ENCODE measurements at regions not wholly inside any gene's neighbourhood (a gene's known extent, or its start where the extent isn't known, plus 50 kb on each side); places are given as distances from the start of the nearest gene placed in this dataset.
"Not testable (repeated sequence)": the region's sequence is repeated elsewhere in the genome, so short reads cannot be mapped to it uniquely, and the experiment has no call there.

GRCh38 chrX:34325460-34325859 is 193.3 kb upstream of the FAM47A start:
- Histone ChIP-seq H3K14ac (replicated peaks; ENCODE audit: low read depth, low read length) (no peak overlapping the region), H3K9ac (ENCODE audit: low read depth, low read length) (no peak overlapping the region), H3K23ac (ENCODE audit: low read depth, low read length) (no peak overlapping the region), H3K27ac (ENCODE audit: insufficient read depth, low read length) (no peak overlapping the region), H2BK20ac (ENCODE audit: low read depth, low read length) (no peak overlapping the region), H4K5ac (ENCODE audit: low read depth, low read length) (no peak overlapping the region), H2AFZ (replicated peaks; ENCODE audit: low read length, poor library complexity) (no peak overlapping the region), H2BK15ac (ENCODE audit: low read depth, low read length) (no peak overlapping the region), H2AK9ac (replicated peaks; ENCODE audit: low read depth, low read length, poor library complexity) (no peak overlapping the region), H3K18ac (ENCODE audit: low read depth, low read length) (no peak overlapping the region), H4K91ac (ENCODE audit: insufficient read depth, low read depth, low read length) (no peak overlapping the region), H4K20me1 (ENCODE audit: insufficient read depth, low read length) (no peaks in the 10 kb centered on the region), H3K4me3 (ENCODE audit: insufficient read depth, low read depth, low read length) (no peak overlapping the region), H3K4ac (ENCODE audit: low read depth, low read length) (no peak overlapping the region), H2BK120ac (ENCODE audit: low read depth, low read length) (no peak overlapping the region), H3K27me3 (ENCODE audit: control insufficient read depth, insufficient read depth, low read length) (no peaks in the 10 kb centered on the region), H3K36me3 (ENCODE audit: control insufficient read depth, insufficient read depth, low read length) (no peaks in the 10 kb centered on the region), H3K56ac (ENCODE audit: extremely low read depth, insufficient read depth, low read length) (no peak overlapping the region), H3K9me3 (ENCODE audit: control insufficient read depth, insufficient read depth, low read length) (no peaks in the 10 kb centered on the region), H3K9me1 (ENCODE audit: insufficient read depth, low read length) (no peaks in the 10 kb centered on the region), H3K4me1 (ENCODE audit: control insufficient read depth, insufficient read depth, low read length) (no peaks in the 10 kb centered on the region), H4K8ac (ENCODE audit: low read depth in 2 of 2, low read length in 2 of 2) (no peak overlapping the region), H2AK5ac (ENCODE audit: low read depth, low read length) (no peak overlapping the region), H2BK5ac (ENCODE audit: low read depth, low read length, poor library complexity, severe bottlenecking) (no peak overlapping the region), H3K4me2 (ENCODE audit: low read depth, low read length) (no peak overlapping the region), H3K79me1 (ENCODE audit: low read depth in 1 of 2, low read length in 2 of 2) (no peaks in the 10 kb centered on the region)
- DNase-seq (no peak), ATAC-seq (ENCODE audit: low read depth) (no peak)
- ChIA-PET CTCF (no interaction called here), POLR2A (ENCODE audit: unreplicated experiment) (no interaction called here)
- in situ Hi-C loops (cut with MboI; ENCODE audit: low sequenced_read_pairs) = no loop called here
- TF ChIP-seq RFX5 (IDR thresholded peaks at IDR 0.05; ENCODE audit: low read depth, low read length) (no peak), CTCF (conservative IDR thresholded peaks at IDR 0.05; ENCODE audit: low read depth, low read length) (no peak), MAZ (IDR thresholded peaks at IDR 0.05; ENCODE audit: borderline replicate concordance, low read depth, low read length) (no peak)
- TF ChIP-seq, protein P1, sequence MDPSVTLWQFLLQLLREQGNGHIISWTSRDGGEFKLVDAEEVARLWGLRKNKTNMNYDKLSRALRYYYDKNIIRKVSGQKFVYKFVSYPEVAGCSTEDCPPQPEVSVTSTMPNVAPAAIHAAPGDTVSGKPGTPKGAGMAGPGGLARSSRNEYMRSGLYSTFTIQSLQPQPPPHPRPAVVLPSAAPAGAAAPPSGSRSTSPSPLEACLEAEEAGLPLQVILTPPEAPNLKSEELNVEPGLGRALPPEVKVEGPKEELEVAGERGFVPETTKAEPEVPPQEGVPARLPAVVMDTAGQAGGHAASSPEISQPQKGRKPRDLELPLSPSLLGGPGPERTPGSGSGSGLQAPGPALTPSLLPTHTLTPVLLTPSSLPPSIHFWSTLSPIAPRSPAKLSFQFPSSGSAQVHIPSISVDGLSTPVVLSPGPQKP (IDR thresholded peaks at IDR 0.05; ENCODE audit: borderline replicate concordance, low read depth, low read length) = no peak
- intact Hi-C loops (cut with micrococcal nuclease) = no loop called here
- dilution Hi-C loops (cut with HindIII; ENCODE audit: low sequenced_read_pairs, unreplicated experiment) = no loop called here
- BruUV-seq (replicated peaks) = no TSS peak
- no CpG with 5 or more reads among the region's 2 CpGs for WGBS, 2 experiments (ENCODE audit: extremely low coverage in 2 of 2, insufficient read length in 1 of 2)

- H3K4me3 ChIP-seq (ENCODE audit: insufficient read depth, low read depth, low read length); H2BK15ac ChIP-seq (ENCODE audit: low read depth, low read length); H3K4me2 ChIP-seq (ENCODE audit: low read depth, low read length); H2AK5ac ChIP-seq (ENCODE audit: low read depth, low read length); H3K9me3 ChIP-seq (ENCODE audit: control insufficient read depth, insufficient read depth, low read length); ATAC-seq (ENCODE audit: low read depth); H3K27me3 ChIP-seq (ENCODE audit: control insufficient read depth, insufficient read depth, low read length); H2BK5ac ChIP-seq (ENCODE audit: low read depth, low read length, poor library complexity, severe bottlenecking); dilution Hi-C loops (cut with HindIII; ENCODE audit: low sequenced_read_pairs, unreplicated experiment); H3K27ac ChIP-seq (ENCODE audit: insufficient read depth, low read length); H2BK20ac ChIP-seq (ENCODE audit: low read depth, low read length); H4K8ac ChIP-seq (ENCODE audit: low read depth in 2 of 2, low read length in 2 of 2); H3K4ac ChIP-seq (ENCODE audit: low read depth, low read length); H3K9me1 ChIP-seq (ENCODE audit: insufficient read depth, low read length); H3K18ac ChIP-seq (ENCODE audit: low read depth, low read length); H3K36me3 ChIP-seq (ENCODE audit: control insufficient read depth, insufficient read depth, low read length); H2BK120ac ChIP-seq (ENCODE audit: low read depth, low read length); H3K9ac ChIP-seq (ENCODE audit: low read depth, low read length); BruUV-seq (replicated peaks); H2AFZ ChIP-seq (replicated peaks; ENCODE audit: low read length, poor library complexity); DNase-seq; H4K5ac ChIP-seq (ENCODE audit: low read depth, low read length); H4K20me1 ChIP-seq (ENCODE audit: insufficient read depth, low read length); H3K56ac ChIP-seq (ENCODE audit: extremely low read depth, insufficient read depth, low read length); intact Hi-C loops (cut with micrococcal nuclease); H3K4me1 ChIP-seq (ENCODE audit: control insufficient read depth, insufficient read depth, low read length); H3K79me1 ChIP-seq (ENCODE audit: low read depth in 1 of 2, low read length in 2 of 2); POLR2A ChIA-PET (ENCODE audit: unreplicated experiment); H3K23ac ChIP-seq (ENCODE audit: low read depth, low read length); CTCF ChIA-PET; H4K91ac ChIP-seq (ENCODE audit: insufficient read depth, low read depth, low read length); H2AK9ac ChIP-seq (replicated peaks; ENCODE audit: low read depth, low read length, poor library complexity); in situ Hi-C loops (cut with MboI; ENCODE audit: low sequenced_read_pairs); H3K14ac ChIP-seq (replicated peaks; ENCODE audit: low read depth, low read length): not testable (repeated sequence)
- WGBS, 2 experiments (ENCODE audit: extremely low coverage in 2 of 2, insufficient read length in 1 of 2) = 73% methylated on average over 4 of the region's 16 CpGs; no CpG with 5 or more reads in 1 of the 2 experiments
Observed at GRCh38 chrX:34320424-34320823, 188.3 kb upstream of the FAM47A start.

Data from IMR-90 (cell line).